ENCODE measurements at regions not wholly inside any gene's neighbourhood (a gene's known extent, or its start where the extent isn't known, plus 50 kb on each side); places are given as distances from the start of the nearest gene placed in this dataset.
A peak's percentile ranks its signal among the peaks of the same experiment; 100 is the strongest.
"Not testable (repeated sequence)": the region's sequence is repeated elsewhere in the genome, so short reads cannot be mapped to it uniquely, and the experiment has no call there.

GRCh38 chr14:95597784-95598211, 62.9 kb downstream of the GLRX5 start:
- peak; percentile 66 for DNase-seq

DNA sequence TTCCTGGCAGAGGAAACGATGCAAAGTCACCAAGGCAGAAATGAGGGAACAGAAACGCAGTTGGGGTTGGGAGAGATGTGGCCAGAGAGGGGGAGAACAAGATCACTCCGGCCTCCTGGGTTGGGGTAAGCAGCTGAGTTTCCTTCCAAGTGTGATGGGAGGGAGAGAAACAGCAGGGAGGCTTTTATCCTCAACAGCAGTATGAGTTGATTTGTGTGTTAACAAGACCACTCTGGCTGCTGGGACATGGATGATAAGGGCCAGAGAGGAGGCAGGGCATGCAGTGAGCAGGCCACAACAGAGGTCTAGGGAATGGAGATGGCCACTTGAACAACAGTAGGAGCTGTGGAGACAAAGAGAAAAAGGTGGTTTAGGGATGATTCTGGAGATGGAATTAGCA, 66.8 kb downstream of the GLRX5 start:
- no peak for DNase-seq

GRCh38 chr14:95603415-95603814, 68.6 kb downstream of the GLRX5 start:
- DNase-seq = no peak

DNA sequence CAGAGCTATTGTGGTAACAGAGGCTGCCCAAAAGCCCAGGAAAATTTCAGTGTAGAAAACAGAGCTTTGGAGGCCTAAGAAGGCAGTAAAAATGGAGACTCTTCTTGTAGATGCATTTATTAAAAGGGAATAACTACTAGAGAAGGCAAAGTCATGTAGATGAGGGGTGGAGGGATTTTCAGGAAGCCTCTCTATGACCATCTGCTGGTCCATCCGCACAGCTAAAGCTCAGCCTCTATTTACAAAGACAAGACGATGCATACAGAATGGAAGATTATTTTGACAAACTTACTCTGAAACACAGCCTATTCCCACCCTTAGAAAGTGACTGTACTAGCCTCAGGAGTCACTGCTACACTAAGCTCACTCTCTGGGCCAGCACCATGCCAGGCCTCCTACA, 71.4 kb downstream of the GLRX5 start:
- no peak for DNase-seq

DNA sequence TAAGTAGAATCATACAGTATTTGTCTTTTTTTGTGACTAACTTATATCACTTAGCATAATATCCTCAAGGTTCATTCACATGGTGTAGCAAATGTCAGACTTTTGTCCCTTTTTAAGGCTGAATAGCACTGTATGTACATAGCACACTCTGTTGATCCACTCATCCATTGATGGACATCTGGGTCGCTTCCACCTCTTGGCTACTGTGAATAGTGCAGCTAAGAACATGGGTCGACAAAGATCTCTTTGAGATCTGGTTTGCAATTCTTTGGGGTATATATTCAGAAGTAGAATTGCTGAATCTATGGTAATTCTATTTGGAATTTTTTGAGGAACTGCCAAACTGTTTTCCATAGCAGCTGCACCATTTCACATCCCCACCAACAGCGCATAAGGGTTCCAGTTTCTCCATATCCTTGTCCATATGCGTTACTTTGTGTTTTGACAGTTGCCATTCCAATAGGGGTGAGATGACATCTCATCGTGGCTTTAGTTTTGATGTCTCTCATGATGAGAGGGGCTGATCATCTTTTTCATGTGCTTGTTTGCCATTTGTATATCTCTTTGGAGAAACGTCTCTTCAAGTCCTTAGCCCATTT, 73.9 kb downstream of the GLRX5 start:
- DNase-seq = no peak

DNA sequence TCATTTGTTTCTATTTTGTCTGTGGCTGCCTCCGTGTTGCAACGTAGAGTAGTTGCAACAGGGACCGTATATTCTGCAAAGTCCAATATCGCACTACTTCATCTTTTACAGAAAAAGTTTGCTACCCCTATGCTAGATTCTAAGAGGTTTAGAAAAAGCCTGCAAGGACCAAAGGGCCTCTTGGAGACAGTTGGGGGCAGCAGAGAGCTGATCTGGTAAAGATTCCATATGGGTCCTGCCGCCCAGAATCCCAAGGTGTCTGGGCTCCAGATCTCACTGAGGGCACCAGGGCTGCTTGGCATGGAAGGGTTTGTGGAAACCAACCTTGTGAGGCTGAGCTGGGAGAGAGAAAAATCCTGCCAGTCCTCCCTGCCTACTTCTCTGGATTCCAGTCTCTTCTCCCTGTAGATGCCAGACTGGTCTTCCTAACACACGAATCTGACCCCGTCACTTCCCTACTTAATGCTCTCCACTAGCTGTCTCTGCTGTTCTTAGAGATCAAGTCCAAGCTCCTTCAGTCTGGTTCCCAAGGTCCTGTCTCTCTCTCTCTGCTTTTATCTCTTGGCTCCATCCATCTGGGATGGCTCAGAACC, 74.6 kb downstream of the GLRX5 start:
- peak; percentile 66 for DNase-seq

- DNase-seq = no peak
Observed at GRCh38 chr14:95611293-95611880, 74.8 kb upstream of the TCL1B start.

- DNase-seq = peak; percentile 4
Observed at GRCh38 chr14:95614349-95614748, 71.9 kb upstream of the TCL1B start.

DNA sequence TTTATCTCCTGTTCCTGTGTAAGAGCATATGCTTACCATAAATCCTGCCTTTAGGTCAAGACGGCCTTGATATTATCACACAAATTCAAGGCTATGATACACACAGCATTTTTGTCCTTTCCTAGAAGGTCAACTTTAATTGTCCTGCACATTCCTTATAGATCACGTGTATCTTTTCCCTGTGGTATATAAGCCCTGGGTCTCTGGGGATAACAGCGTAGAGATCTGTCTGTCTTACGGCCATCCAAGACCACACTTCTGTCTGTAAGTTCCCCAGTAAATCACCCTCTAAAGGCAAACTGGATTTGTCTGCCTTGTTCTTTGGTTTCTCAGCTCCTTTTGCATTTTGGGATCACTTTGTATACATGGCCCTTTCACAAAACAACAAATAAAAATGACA, 69.5 kb upstream of the TCL1B start:
- no peak for DNase-seq

DNA sequence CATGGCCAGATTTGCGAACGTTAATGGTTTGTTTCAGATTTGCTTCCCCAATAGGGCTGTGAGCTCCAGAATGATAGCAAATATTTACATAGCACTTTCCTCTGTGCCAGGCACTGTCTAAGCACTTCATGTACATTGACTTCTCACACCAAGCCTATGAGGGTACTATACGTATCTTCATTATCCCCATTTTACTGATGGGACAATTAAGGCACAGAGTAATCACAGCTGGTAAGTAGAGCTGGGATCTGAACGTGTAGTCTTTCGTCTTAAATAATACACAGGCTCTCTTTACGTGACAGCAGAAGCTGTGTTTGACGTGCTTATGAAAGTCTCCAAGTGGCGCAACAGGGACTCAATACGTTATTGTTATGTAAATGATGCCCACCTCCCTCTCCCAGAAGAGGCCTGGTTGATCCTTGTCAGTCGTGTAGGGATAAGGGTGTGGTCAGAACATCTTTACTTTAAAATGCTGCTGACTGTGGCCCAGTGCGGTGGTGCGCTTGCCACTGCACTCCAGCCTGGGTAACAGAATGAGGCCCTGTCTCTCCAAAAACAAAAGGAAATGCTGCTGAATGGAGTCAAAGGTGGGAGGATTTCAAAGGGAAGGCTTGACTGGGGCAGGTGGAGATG, 66.3 kb upstream of the TCL1B start:
- peak; percentile 83 for DNase-seq

GRCh38 chr14:95620659-95621059, 65.6 kb upstream of the TCL1B start:
- DNase-seq = peak; percentile 92

- DNase-seq = no peak
Observed at GRCh38 chr14:95623195-95623594, 63.0 kb upstream of the TCL1B start.

DNA sequence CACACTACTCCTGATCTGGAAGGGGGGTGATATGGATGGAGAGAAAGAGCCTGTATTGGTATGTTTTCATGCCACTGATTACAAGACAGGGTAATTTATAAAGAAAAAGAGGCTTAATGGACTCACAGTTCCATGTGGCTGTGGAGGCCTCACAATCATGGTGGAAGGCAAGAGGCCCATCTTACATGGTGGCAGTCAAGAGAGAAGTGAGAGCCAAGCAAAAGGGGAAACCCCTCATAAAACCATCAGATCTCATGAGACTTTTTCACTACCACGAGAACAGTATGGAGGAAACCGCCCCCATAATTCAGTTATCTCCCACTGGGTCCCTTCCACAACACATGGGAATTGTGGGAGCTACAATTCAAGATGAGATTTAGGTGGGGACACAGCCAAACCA, 60.5 kb upstream of the TCL1B start:
- DNase-seq = not testable (repeated sequence)

- no peak for DNase-seq
Observed at GRCh38 chr14:95635051-95635450, 51.2 kb upstream of the TCL1B start.

All from NCI-H345 (cell line).